ENCODE measurements at regions not wholly inside any gene's neighbourhood (a gene's known extent, or its start where the extent isn't known, plus 50 kb on each side); places are given as distances from the start of the nearest gene placed in this dataset.

DNA sequence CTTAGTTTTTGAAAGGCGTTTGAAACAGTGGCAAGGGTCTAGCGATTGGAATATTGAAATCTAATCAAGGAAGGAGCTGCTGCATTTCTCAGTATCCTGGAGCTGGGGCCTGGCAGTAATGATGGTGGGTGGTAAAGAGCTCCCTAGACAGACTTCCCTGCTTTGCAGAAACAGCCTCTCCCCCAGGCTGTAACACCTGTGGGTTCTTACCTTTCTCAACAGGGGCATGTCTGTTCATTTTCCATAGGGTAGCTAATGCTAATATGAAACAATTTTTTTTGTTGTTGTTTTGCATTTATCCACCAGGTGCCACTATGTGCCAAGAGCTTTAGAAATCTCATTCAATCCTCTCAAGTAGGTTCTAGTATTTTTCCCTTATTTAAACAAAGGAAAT, 345.5 kb downstream of the REEP3 start:
- Histone ChIP-seq H3K9ac (ENCODE audit: low read depth, low read length, poor library complexity) (no peak overlapping the region), H3K23ac (ENCODE audit: low read depth, low read length, poor library complexity) (no peak overlapping the region), H3K79me1 (ENCODE audit: low read depth, low read length) (no peaks in the 10 kb centered on the region), H3K4ac (ENCODE audit: low read length) (no peak overlapping the region), H2AK5ac (ENCODE audit: low read depth, low read length) (no peak overlapping the region), H3K36me3 (replicated peaks in 1 of 2; ENCODE audit: control insufficient read depth in 2 of 2, insufficient read depth in 2 of 2, low read length in 2 of 2) (no peaks in the 10 kb centered on the region), H4K91ac (ENCODE audit: low read depth, low read length, poor library complexity) (no peak overlapping the region), H2BK120ac (ENCODE audit: low read depth, low read length) (no peak overlapping the region), H2BK12ac (ENCODE audit: low read length) (no peak overlapping the region), H3K18ac (ENCODE audit: low read length) (no peak overlapping the region), H3K4me2 (ENCODE audit: insufficient read depth, low read length, poor library complexity, severe bottlenecking) (no peak overlapping the region), H3K4me3 (ENCODE audit: low read length in 2 of 2) (no peak overlapping the region), H3K14ac (ENCODE audit: low read length) (no peak overlapping the region), H4K8ac (ENCODE audit: low read depth, low read length) (no peak overlapping the region), H3K4me1 (ENCODE audit: control insufficient read depth in 2 of 2, insufficient read depth in 1 of 2, low read depth in 1 of 2, low read length in 2 of 2) (peaks cover 0 to 2% of the 10 kb centered on the region in 2 donors), H2BK5ac (ENCODE audit: low read length) (no peak overlapping the region), H3K27ac (replicated peaks; ENCODE audit: low read length) (no peak overlapping the region), H2AFZ (ENCODE audit: low read length) (peak overlapping the region; percentile 25), H3K9me3 (replicated peaks in 1 of 2; ENCODE audit: control insufficient read depth in 2 of 2, insufficient read depth in 1 of 2, low read depth in 1 of 2, low read length in 2 of 2) (no peaks in the 10 kb centered on the region), H3K27me3 (ENCODE audit: control insufficient read depth in 3 of 3, insufficient read depth in 3 of 3, low read depth in 1 of 3, low read length in 3 of 3) (peaks cover 0 to 2% (median 0%) of the 10 kb centered on the region in 3 experiments), H2BK15ac (ENCODE audit: low read length) (no peak overlapping the region)
- DNase-seq (ENCODE audit: low spot score), result no peak
- WGBS, 2 donors (ENCODE audit: extremely low coverage in 2 of 2, insufficient read length in 2 of 2, insufficient replicate concordance in 1 of 2), result no CpG with 5 or more reads among the region's 2 CpGs

DNA sequence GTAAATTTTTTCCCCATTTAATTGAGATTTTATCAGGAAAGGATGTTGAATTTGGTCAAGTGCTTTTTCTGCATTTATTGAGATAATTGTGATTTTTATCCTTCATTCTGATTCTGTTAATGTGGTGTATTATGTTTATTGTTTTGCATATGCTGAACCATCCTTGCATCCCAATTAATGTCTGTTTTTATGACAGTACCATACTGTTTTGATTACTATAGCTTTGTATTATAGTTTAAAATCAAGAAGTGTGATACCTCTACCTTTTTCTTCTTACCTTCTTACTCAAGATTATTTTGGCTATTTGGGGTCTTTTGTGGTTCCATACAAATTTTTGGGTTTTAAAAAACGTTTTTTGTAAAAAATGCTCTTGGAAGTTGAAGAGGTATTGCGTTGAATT, 357.2 kb downstream of the REEP3 start:
- H3K27ac ChIP-seq (replicated peaks; ENCODE audit: low read length), result no peak overlapping the region

DNA sequence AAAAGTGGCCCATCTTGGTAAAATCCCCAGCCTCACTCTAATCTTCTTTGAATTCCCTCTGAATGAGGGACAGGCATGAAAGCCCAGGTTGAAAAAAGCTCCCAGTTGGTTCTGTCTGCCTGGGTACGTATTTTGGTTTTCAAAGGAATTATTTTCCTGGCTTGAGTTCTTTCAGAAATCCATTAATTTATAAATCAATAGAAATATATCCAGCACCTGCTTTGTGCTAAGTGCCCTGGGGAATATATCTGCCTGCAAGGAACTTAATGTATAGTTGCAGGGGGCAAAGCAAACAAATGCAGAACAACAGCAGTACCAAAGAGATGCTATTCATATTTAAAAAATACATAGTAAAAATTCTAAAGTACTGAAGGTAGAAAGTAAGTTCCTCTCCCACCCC, 362.7 kb downstream of the REEP3 start:
- Histone ChIP-seq H2AFZ (ENCODE audit: low read length) (no peak overlapping the region), H3K9ac (ENCODE audit: low read depth, low read length, poor library complexity) (no peak overlapping the region), H2BK12ac (ENCODE audit: low read length) (no peak overlapping the region), H2BK15ac (ENCODE audit: low read length) (no peak overlapping the region), H3K36me3 (replicated peaks in 1 of 2; ENCODE audit: control insufficient read depth in 2 of 2, insufficient read depth in 2 of 2, low read length in 2 of 2) (no peaks in the 10 kb centered on the region), H3K79me1 (ENCODE audit: low read depth, low read length) (no peaks in the 10 kb centered on the region), H3K14ac (ENCODE audit: low read length) (no peak overlapping the region), H3K4me3 (ENCODE audit: low read length in 2 of 2) (no peak overlapping the region), H2AK5ac (ENCODE audit: low read depth, low read length) (no peak overlapping the region), H3K4me2 (ENCODE audit: insufficient read depth, low read length, poor library complexity, severe bottlenecking) (no peak overlapping the region), H3K23ac (ENCODE audit: low read depth, low read length, poor library complexity) (no peak overlapping the region), H4K8ac (ENCODE audit: low read depth, low read length) (no peak overlapping the region), H3K4me1 (ENCODE audit: control insufficient read depth in 2 of 2, insufficient read depth in 1 of 2, low read depth in 1 of 2, low read length in 2 of 2) (peaks cover 0 to 1% of the 10 kb centered on the region in 2 donors), H3K27ac (replicated peaks; ENCODE audit: low read length) (no peak overlapping the region), H3K4ac (ENCODE audit: low read length) (no peak overlapping the region), H2BK120ac (ENCODE audit: low read depth, low read length) (no peak overlapping the region), H3K18ac (ENCODE audit: low read length) (no peak overlapping the region), H3K9me3 (replicated peaks in 1 of 2; ENCODE audit: control insufficient read depth in 2 of 2, insufficient read depth in 1 of 2, low read depth in 1 of 2, low read length in 2 of 2) (no peaks in the 10 kb centered on the region), H3K27me3 (ENCODE audit: control insufficient read depth in 3 of 3, insufficient read depth in 3 of 3, low read depth in 1 of 3, low read length in 3 of 3) (no peaks in the 10 kb centered on the region), H4K91ac (ENCODE audit: low read depth, low read length, poor library complexity) (no peak overlapping the region), H2BK5ac (ENCODE audit: low read length) (no peak overlapping the region)
- DNase-seq (ENCODE audit: low spot score), result no peak
- WGBS, 2 donors (ENCODE audit: extremely low coverage in 2 of 2, insufficient read length in 2 of 2, insufficient replicate concordance in 1 of 2), result no CpG with 5 or more reads among the region's 1 CpG

More for the DNA sequence above, 357.2 kb downstream of the REEP3 start:
- Histone ChIP-seq H4K8ac (ENCODE audit: low read depth, low read length) (no peak overlapping the region), H3K4me2 (ENCODE audit: insufficient read depth, low read length, poor library complexity, severe bottlenecking) (no peak overlapping the region), H3K23ac (ENCODE audit: low read depth, low read length, poor library complexity) (no peak overlapping the region), H3K4ac (ENCODE audit: low read length) (no peak overlapping the region), H3K4me3 (ENCODE audit: low read length in 2 of 2) (no peak overlapping the region), H2BK120ac (ENCODE audit: low read depth, low read length) (no peak overlapping the region), H3K36me3 (replicated peaks in 1 of 2; ENCODE audit: control insufficient read depth in 2 of 2, insufficient read depth in 2 of 2, low read length in 2 of 2) (no peaks in the 10 kb centered on the region), H2BK15ac (ENCODE audit: low read length) (no peak overlapping the region), H2AFZ (ENCODE audit: low read length) (no peak overlapping the region), H2BK12ac (ENCODE audit: low read length) (no peak overlapping the region), H3K14ac (ENCODE audit: low read length) (no peak overlapping the region), H3K18ac (ENCODE audit: low read length) (no peak overlapping the region), H3K4me1 (ENCODE audit: control insufficient read depth in 2 of 2, insufficient read depth in 1 of 2, low read depth in 1 of 2, low read length in 2 of 2) (no peaks in the 10 kb centered on the region), H2AK5ac (ENCODE audit: low read depth, low read length) (no peak overlapping the region), H3K9me3 (replicated peaks in 1 of 2; ENCODE audit: control insufficient read depth in 2 of 2, insufficient read depth in 1 of 2, low read depth in 1 of 2, low read length in 2 of 2) (no peaks in the 10 kb centered on the region), H3K27me3 (ENCODE audit: control insufficient read depth in 3 of 3, insufficient read depth in 3 of 3, low read depth in 1 of 3, low read length in 3 of 3) (no peaks in the 10 kb centered on the region), H3K79me1 (ENCODE audit: low read depth, low read length) (no peaks in the 10 kb centered on the region), H2BK5ac (ENCODE audit: low read length) (no peak overlapping the region), H3K9ac (ENCODE audit: low read depth, low read length, poor library complexity) (no peak overlapping the region), H4K91ac (ENCODE audit: low read depth, low read length, poor library complexity) (no peak overlapping the region)
- DNase-seq (ENCODE audit: low spot score), result no peak
- whole genome bisulfite sequencing, 2 donors (ENCODE audit: extremely low coverage in 2 of 2, insufficient read length in 2 of 2, insufficient replicate concordance in 1 of 2), result no CpG with 5 or more reads among the region's 2 CpGs

DNA sequence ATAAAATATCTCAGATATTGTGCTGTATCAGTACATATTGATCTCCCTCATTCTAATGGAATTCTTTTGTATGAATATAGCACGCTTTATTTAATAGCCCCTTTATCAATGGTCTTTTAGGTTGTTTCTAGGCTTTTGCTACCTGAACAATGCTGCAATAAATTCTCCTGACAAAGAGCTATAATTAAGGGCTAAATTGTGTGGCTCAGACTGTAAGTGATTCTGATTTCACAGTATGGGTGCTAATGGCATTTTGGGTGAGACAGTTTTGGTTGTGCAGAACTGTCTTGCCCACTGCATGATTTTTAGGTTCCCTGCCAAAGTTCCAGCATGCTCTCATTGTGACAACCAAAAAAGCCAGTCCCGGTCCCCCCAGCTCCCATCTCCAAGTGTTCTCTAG, 363.2 kb downstream of the REEP3 start:
- WGBS, 2 donors (ENCODE audit: extremely low coverage in 2 of 2, insufficient read length in 2 of 2, insufficient replicate concordance in 1 of 2), result no CpG with 5 or more reads among the region's 2 CpGs
- Histone ChIP-seq H3K4me2 (ENCODE audit: insufficient read depth, low read length, poor library complexity, severe bottlenecking) (no peak overlapping the region), H3K18ac (ENCODE audit: low read length) (no peak overlapping the region), H3K4ac (ENCODE audit: low read length) (no peak overlapping the region), H2BK15ac (ENCODE audit: low read length) (no peak overlapping the region), H3K27ac (replicated peaks; ENCODE audit: low read length) (no peak overlapping the region), H3K79me1 (ENCODE audit: low read depth, low read length) (no peaks in the 10 kb centered on the region), H3K4me3 (ENCODE audit: low read length in 2 of 2) (no peak overlapping the region), H2AK5ac (ENCODE audit: low read depth, low read length) (no peak overlapping the region), H2BK5ac (ENCODE audit: low read length) (no peak overlapping the region), H2AFZ (ENCODE audit: low read length) (no peak overlapping the region), H3K9me3 (replicated peaks in 1 of 2; ENCODE audit: control insufficient read depth in 2 of 2, insufficient read depth in 1 of 2, low read depth in 1 of 2, low read length in 2 of 2) (no peaks in the 10 kb centered on the region), H3K14ac (ENCODE audit: low read length) (no peak overlapping the region), H2BK120ac (ENCODE audit: low read depth, low read length) (no peak overlapping the region), H3K9ac (ENCODE audit: low read depth, low read length, poor library complexity) (no peak overlapping the region), H3K27me3 (ENCODE audit: control insufficient read depth in 3 of 3, insufficient read depth in 3 of 3, low read depth in 1 of 3, low read length in 3 of 3) (no peaks in the 10 kb centered on the region), H3K36me3 (replicated peaks in 1 of 2; ENCODE audit: control insufficient read depth in 2 of 2, insufficient read depth in 2 of 2, low read length in 2 of 2) (no peaks in the 10 kb centered on the region), H3K4me1 (ENCODE audit: control insufficient read depth in 2 of 2, insufficient read depth in 1 of 2, low read depth in 1 of 2, low read length in 2 of 2) (peaks cover 0 to 1% of the 10 kb centered on the region in 2 donors), H4K8ac (ENCODE audit: low read depth, low read length) (no peak overlapping the region), H4K91ac (ENCODE audit: low read depth, low read length, poor library complexity) (no peak overlapping the region), H3K23ac (ENCODE audit: low read depth, low read length, poor library complexity) (no peak overlapping the region), H2BK12ac (ENCODE audit: low read length) (no peak overlapping the region)
- no peak for DNase-seq (ENCODE audit: low spot score)

Data from neuronal stem cell (in vitro differentiated cells).